ENCODE measurements at regions not wholly inside any gene's neighbourhood (a gene's known extent, or its start where the extent isn't known, plus 50 kb on each side); places are given as distances from the start of the nearest gene placed in this dataset.

DNA sequence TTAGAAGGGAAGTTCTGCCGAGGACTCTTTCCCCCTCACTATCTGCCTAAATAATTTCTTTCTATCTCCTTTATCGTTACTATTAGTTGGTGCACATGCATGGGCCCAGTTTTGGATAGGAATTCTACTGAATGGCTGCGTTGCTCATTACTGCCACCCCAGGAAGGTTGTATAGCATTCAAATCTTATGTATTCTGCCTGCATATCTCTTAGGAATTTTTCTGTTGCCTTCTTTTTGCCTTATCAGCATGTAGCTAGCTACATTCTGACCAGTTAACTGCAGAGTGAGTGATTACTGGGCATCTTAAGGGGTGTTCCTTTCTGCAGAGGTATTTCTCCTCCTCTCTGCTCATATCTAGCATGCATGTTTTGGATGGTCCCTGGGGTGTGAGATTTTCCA, 239.6 kb downstream of the TDRD15 start:
- TF ChIP-seq, protein P1, sequence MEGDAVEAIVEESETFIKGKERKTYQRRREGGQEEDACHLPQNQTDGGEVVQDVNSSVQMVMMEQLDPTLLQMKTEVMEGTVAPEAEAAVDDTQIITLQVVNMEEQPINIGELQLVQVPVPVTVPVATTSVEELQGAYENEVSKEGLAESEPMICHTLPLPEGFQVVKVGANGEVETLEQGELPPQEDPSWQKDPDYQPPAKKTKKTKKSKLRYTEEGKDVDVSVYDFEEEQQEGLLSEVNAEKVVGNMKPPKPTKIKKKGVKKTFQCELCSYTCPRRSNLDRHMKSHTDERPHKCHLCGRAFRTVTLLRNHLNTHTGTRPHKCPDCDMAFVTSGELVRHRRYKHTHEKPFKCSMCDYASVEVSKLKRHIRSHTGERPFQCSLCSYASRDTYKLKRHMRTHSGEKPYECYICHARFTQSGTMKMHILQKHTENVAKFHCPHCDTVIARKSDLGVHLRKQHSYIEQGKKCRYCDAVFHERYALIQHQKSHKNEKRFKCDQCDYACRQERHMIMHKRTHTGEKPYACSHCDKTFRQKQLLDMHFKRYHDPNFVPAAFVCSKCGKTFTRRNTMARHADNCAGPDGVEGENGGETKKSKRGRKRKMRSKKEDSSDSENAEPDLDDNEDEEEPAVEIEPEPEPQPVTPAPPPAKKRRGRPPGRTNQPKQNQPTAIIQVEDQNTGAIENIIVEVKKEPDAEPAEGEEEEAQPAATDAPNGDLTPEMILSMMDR (IDR thresholded peaks at IDR 0.05; ENCODE audit: low read depth, low read length, poor library complexity, severe bottlenecking): peak; percentile 33
- no peak for TF ChIP-seq EZH2phosphoT487 (IDR thresholded peaks at IDR 0.05; ENCODE audit: borderline replicate concordance, low read length)
